HG03342 (cell line): ENCODE measurements at regions not wholly inside any gene's neighbourhood (a gene's known extent, or its start where the extent isn't known, plus 50 kb on each side); places are given as distances from the start of the nearest gene placed in this dataset.
"Not testable (repeated sequence)": the region's sequence is repeated elsewhere in the genome, so short reads cannot be mapped to it uniquely, and the experiment has no call there.

Experiments
- ATAC-seq: cut with Tn5 transposase; IDR thresholded peaks from one replicate; pipeline ENCODE4 v1.9.1; 2021; ENCODE audit warnings: mild to moderate bottlenecking, moderate library complexity; ENCODE audit not compliant: unreplicated experiment

DNA sequence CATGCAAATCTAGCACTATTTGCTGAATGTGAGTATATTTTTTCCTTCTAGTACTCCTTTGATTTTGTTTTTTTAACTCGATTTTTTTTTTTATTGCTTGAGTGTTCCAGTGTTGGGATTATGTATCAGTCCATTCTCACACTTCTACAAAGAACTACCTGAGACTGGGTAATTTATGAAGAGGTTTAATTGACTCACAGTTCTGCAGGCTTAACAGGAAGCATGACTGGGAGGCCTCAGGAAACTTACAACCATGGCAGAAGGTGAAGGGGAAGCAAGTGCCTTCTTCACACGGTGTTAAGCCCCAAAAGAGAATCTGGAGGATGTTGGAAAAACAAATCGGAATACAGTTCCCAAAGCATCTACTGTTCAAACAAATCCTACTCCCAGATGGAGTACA, 69.1 kb downstream of the ZNF518B start:
- not testable (repeated sequence) for ATAC-seq

DNA sequence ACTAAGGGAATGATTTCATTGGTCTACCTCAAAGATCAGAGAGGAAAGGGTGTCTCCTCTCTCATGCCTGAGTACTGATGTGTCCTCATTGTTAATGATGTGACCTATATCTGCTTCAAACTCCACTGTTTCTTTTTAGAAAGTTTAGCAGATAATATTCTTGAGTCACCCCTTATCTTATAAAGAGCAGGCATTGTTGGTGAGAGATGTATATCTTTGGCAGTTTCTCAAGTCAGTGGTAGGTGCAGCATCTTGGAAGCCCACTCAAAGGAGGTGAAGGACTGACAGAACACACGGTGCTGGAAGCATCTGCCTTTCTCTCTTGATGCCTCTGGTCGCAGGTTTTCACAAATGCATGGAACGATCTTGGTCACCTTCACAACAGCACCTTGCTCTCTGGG, 71.2 kb downstream of the ZNF518B start:
- ATAC-seq, result no peak

DNA sequence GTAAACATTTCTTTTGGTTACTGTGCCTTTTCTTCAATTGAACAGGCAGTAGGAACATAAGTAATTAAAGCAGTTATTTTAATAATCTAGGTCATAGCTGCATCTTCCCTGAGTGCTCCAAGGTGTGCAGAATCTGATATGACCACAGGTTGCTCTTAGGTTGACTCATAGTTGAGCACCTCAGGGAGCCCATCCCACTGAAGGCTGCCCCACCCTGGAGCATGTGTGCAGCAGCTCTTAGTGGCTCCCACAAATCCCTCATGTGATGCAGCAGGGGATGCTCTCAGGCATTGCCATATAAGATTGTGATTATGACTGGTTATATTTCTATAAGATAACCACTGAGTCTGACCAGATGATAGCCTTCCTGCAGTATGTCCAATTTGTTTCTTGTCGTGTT, 72.3 kb downstream of the ZNF518B start:
- no peak for ATAC-seq

DNA sequence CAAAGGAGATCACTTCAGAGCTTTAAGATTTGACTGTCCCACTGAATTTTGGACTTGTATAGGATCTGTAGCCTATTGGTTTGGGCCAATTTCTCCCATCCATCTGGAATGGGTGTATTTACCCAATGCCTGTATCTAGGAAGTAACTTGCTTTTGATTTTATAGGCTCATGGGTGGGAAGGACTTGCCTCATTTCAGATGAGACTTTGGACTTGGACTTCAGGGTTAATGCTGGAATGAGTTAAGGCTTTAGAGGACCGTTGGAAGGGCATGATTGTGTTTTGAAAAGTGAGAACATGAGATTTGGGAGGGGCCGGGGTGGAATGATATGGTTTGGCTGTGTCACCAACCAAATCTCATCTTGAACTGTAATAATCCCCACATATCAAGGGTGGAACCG, 73.8 kb downstream of the ZNF518B start:
- ATAC-seq, result no peak

- not testable (repeated sequence) for ATAC-seq
Measured at GRCh38 chr4:10382171-10382570, 75.1 kb downstream of the ZNF518B start.

DNA sequence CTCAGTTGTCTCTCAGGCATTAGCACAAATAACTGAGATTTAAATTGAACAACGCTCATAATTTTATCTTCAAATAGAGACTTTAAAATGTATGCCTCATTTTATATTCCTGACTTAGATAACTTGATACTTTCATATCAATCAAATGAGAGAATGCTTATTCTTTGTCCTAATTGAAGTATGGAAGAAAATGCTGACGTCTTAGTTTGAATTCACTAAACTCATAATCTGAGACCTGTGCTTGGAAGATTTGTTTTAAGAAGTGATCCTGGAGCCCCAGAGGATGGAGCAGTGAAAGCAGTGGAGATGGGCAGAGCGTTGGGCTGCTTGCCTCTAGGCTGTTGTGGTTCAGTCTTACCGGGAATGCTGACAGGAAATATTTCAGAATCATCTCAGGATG, 76.1 kb downstream of the ZNF518B start:
- ATAC-seq, result no peak

- ATAC-seq, result no peak
Measured at GRCh38 chr4:10380735-10381134, 76.5 kb downstream of the ZNF518B start.

GRCh38 chr4:10371869-10372471, 85.3 kb downstream of the ZNF518B start:
- ATAC-seq, result no peak

GRCh38 chr4:10371121-10371520, 86.1 kb downstream of the ZNF518B start:
- ATAC-seq, result no peak

DNA sequence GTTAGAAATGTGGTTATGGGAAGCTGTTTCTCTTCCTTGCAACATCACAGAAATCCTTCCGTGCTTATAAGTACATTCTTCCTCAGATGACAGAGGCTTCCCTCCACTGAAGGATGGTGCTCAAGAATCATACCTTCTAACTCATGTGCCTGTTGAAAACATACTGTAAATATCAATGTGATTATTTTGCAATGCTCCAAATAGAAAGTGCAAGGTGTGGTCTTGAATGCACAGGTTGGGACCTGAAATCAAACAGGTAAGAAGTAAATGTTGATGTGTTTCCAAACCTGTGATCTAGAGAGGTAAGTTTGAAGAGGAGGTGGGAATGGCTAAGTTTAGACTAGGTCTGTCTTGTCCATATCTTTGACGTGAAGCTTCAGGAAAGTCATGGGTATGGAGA, 87.7 kb downstream of the ZNF518B start:
- ATAC-seq, result no peak

GRCh38 chr4:10366628-10367027, 90.6 kb downstream of the ZNF518B start:
- ATAC-seq, result no peak

- ATAC-seq, result no peak
Measured at GRCh38 chr4:10364194-10364593, 93.0 kb downstream of the ZNF518B start.

DNA sequence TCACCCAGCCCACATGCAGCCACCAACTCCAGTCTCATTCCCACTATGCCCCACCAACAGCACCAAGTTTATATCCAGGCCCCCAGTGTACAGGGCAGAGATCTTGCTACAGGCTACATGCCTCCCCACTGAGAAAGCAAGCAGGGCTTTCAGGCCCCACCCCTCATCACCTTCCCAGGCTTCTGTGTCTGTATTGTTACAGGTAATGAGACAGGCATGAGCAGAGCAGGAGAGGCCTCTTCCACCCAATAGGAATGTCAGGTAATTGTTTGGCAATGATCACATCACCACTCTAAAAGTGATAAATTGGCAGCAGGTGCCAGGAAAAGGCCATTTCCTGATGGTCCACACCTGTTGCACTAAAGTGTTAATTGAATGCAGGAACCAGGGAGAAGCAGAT, 102.5 kb downstream of the ZNF518B start:
- no peak for ATAC-seq

DNA sequence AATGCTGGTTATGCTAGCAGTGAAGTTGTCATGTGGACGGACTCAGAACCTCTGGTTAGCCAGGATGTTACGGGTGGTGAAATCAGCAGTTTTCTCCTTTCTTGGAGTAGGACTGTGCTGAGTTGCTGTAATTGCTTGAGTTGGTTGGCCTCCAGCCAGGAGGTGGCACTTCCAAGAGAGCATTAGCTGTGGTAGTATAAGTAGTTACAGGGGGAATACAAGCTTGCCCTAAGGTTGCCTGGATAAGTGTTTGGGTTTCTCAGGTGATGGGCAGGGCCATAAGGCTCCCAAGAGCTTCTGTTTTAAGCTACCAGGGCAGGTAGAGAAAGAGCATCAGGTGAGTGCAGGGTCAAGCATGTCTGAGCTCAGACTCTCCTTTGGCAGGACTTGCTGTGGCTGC, 103.0 kb downstream of the ZNF518B start:
- no peak for ATAC-seq

DNA sequence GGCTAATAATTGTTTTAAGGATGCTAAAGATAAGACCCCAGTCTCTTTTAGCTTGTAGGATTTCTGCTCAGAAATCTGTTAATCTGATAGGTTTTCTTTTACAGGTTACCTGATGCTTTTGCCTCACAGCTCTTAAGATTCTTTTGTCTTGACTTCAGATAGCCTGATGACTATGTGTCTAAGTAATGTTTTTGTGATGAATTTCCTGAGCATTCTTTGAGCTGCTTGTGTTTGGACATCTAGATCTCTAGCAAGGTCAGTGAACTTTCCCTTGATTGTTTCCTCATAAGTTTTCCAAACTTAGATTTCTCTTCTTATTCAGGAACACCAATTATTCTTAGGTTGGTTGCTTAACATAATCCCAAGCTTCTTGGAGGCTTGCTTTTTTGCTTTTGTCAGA, 104.1 kb downstream of the ZNF518B start:
- ATAC-seq, result no peak

DNA sequence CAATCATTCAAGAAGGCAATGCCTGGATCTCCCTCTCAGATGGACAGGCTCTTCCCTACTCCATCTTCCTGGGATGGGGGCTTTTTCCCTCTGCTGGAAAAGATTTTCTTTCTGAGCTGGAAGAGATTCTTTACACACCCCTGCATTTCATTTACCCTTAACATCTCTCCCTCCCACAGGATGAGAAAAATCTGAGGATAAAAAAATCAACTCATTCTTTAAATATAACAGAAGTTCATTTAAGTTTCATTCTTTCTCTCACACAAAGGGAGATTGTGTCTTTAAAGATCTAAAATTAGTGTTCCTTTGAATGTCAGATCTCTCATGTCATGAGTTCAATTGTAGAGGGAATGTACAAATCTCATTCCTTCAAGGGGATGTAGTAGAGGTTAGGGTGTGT, 109.0 kb downstream of the ZNF518B start:
- no peak for ATAC-seq

GRCh38 chr4:10347815-10348214, 109.4 kb downstream of the ZNF518B start:
- ATAC-seq, result no peak

GRCh38 chr4:10347281-10347795, 109.9 kb downstream of the ZNF518B start:
- no peak for ATAC-seq

DNA sequence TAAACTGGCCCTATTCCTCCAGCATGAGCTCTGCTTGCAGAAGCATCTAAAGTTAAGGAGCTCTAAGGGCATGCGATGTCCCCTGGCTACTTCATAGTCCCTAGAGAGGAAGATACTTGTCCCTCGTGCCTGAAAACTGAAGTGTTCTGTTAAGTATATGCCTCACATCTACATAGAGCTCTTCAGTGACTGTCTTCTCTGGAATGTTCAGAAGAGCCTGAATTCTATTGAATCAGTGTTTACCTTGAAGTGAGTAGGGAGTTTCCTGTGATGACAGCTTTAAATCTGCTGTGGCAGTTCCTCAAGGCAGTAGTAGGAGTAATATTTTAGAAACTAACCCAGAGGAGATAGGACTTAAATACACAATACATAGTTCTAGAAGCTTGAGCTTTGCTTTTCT, 111.2 kb downstream of the ZNF518B start:
- ATAC-seq, result no peak

- ATAC-seq, result no peak
Measured at GRCh38 chr4:10345381-10345784, 111.8 kb downstream of the ZNF518B start.

- no peak for ATAC-seq
Measured at GRCh38 chr4:10344824-10345223, 112.4 kb downstream of the ZNF518B start.

GRCh38 chr4:10343656-10344055, 113.6 kb downstream of the ZNF518B start:
- no peak for ATAC-seq

DNA sequence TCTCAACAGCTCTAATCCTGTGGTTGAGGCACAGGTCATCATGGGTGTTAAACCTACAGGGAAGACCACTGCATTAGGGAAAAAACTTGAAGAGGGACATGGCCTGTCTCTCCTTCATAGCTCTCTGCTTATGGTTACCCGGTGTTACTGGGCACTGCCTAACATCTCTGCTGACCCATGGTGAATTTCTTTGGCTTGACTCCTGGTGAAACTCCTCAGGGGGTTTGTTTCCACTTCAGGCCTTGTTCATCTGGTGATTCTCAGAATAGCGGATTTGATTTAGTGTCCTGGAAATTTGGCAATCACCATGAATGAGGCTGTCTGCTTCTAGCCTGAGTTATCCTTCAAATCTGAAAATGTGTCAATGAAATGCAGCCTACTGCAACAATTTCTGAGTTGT, 114.4 kb downstream of the ZNF518B start:
- ATAC-seq, result no peak
